ENCODE measurements at regions not wholly inside any gene's neighbourhood (a gene's known extent, or its start where the extent isn't known, plus 50 kb on each side); places are given as distances from the start of the nearest gene placed in this dataset.

- no peak for TF ChIP-seq CTCF (conservative IDR thresholded peaks at IDR 0.05; ENCODE audit: low read depth, low read length)
- no peak overlapping the region for H3K4me3 ChIP-seq (ENCODE audit: low read length)
- no peak for DNase-seq (ENCODE audit: low read depth)
Observed at GRCh38 chr10:44164251-44164956, 220.5 kb downstream of the CXCL12 start.

GRCh38 chr10:44161184-44161583 lies 223.7 kb downstream of the CXCL12 start:
- no peak for DNase-seq (ENCODE audit: low read depth)
- no peak overlapping the region for H3K4me3 ChIP-seq (ENCODE audit: low read length)
- no peak for TF ChIP-seq CTCF (conservative IDR thresholded peaks at IDR 0.05; ENCODE audit: low read depth, low read length)

GRCh38 chr10:44157574-44157973 lies 227.3 kb downstream of the CXCL12 start:
- TF ChIP-seq CTCF (conservative IDR thresholded peaks at IDR 0.05; ENCODE audit: low read depth, low read length) = no peak
- H3K4me3 ChIP-seq (ENCODE audit: low read length) = no peak overlapping the region
- DNase-seq (ENCODE audit: low read depth) = no peak

- TF ChIP-seq CTCF (conservative IDR thresholded peaks at IDR 0.05; ENCODE audit: low read depth, low read length) = no peak
- no peak for DNase-seq (ENCODE audit: low read depth)
- H3K4me3 ChIP-seq (ENCODE audit: low read length) = no peak overlapping the region
Observed at GRCh38 chr10:44154956-44155355, 229.9 kb downstream of the CXCL12 start.

GRCh38 chr10:44153918-44154670 lies 230.8 kb downstream of the CXCL12 start:
- TF ChIP-seq CTCF (conservative IDR thresholded peaks at IDR 0.05; ENCODE audit: low read depth, low read length) = no peak
- DNase-seq (ENCODE audit: low read depth) = no peak
- no peak overlapping the region for H3K4me3 ChIP-seq (ENCODE audit: low read length)

- no peak overlapping the region for H3K4me3 ChIP-seq (ENCODE audit: low read length)
- DNase-seq (ENCODE audit: low read depth) = no peak
- no peak for TF ChIP-seq CTCF (conservative IDR thresholded peaks at IDR 0.05; ENCODE audit: low read depth, low read length)
Observed at GRCh38 chr10:44143556-44143955, 241.3 kb downstream of the CXCL12 start.
